Sigmoid colon (tissue), 6 donors: ENCODE measurements at regions not wholly inside any gene's neighbourhood (a gene's known extent, or its start where the extent isn't known, plus 50 kb on each side); places are given as distances from the start of the nearest gene placed in this dataset.

Experiments
- DNase-seq: peaks from one replicate; pipeline ENCODE4 v3.0.0-alpha.2; 2019
- H3K27ac ChIP-seq, 4 donors: fragments of 200-600 bp; sonication (generic); one replicate each; pipeline ENCODE4 v1.5.1; 2016 to 2019; ENCODE audit warnings: mild to moderate bottlenecking in 1 of 4
- H3K27me3 ChIP-seq, 3 donors: fragments of 200-600 bp; sonication (generic); one replicate each; pipeline ENCODE4 v1.5.1; 2019; ENCODE audit warnings: mild to moderate bottlenecking in 1 of 3
- H3K36me3 ChIP-seq, 4 donors: fragments of 200-600 bp; sonication (generic); one replicate each; pipeline ENCODE4 v1.5.1; 2016 to 2019
- H3K4me1 ChIP-seq, 4 donors: fragments of 200-600 bp; sonication (generic); one replicate each; pipeline ENCODE4 v1.5.1; 2017 to 2019
- H3K4me3 ChIP-seq, 4 donors: fragments of 200-600 bp; sonication (generic); one replicate each; pipeline ENCODE4 v1.5.1; 2017 to 2019; ENCODE audit warnings: mild to moderate bottlenecking in 2 of 4, moderate library complexity in 1 of 4
- H3K9me3 ChIP-seq, 4 donors: fragments of 200-600 bp in 3 of 4; sonication (generic) in 3 of 4; one replicate each; pipeline versions ENCODE4 v1.5.1 to v1.6.1; 2013 to 2019
- CTCF ChIP-seq, 4 experiments: fragments of 450-650 bp in 3 of 4; fragments of 200-600 bp in 1 of 4; IDR thresholded peaks; one replicate each; pipeline ENCODE4 v1.5.1; 2016 to 2019; ENCODE audit warnings: antibody characterized with exemption in 4 of 4, mild to moderate bottlenecking in 3 of 4, moderate library complexity in 2 of 4
- EP300 ChIP-seq, 4 donors: sonication (generic); formaldehyde crosslinking; IDR thresholded peaks; one replicate each; pipeline ENCODE4 v1.6.1; 2017; ENCODE audit warnings: antibody characterized with exemption in 4 of 4
- POLR2A ChIP-seq, 2 donors: fragments of 450-650 bp; IDR thresholded peaks; one replicate each; pipeline ENCODE4 v1.6.1; 2016; ENCODE audit warnings: antibody characterized with exemption in 2 of 2, mild to moderate bottlenecking in 2 of 2, moderate library complexity in 2 of 2
- POLR2AphosphoS5 ChIP-seq, 4 donors: sonication (generic); formaldehyde crosslinking; IDR thresholded peaks; one replicate each; pipeline ENCODE4 v1.6.1; 2017; ENCODE audit warnings: antibody characterized with exemption in 4 of 4
- WGBS, 2 donors: extraction: QIAGEN DNeasy Blood & Tissue Kit; methylation state at CpG; one replicate each; pipeline ENCODE4 v1.1.7; 2013; 5-methylcytosine and 5-hydroxymethylcytosine counted together
- intact Hi-C: fragments of 100-400 bp; cut with DNase I; formaldehyde crosslinking; loops from one replicate; pipeline ENCODE4 v1.15.1; 2023
- donor health status: healthy with polysubstance abuse.
- donor health status: healthy.

GRCh38 chr4:122555216-122555615 is 65.7 kb downstream of the IL21 start:
- H3K36me3 ChIP-seq = no peaks in the 10 kb centered on the region
- no peaks in the 10 kb centered on the region for H3K9me3 ChIP-seq
- no peaks in the 10 kb centered on the region for H3K27me3 ChIP-seq
- H3K4me3 ChIP-seq = no peak overlapping the region
- H3K27ac ChIP-seq = no peak overlapping the region
- H3K4me1 ChIP-seq = no peaks in the 10 kb centered on the region
- no peak for DNase-seq
- no peak for TF ChIP-seq POLR2AphosphoS5 (IDR thresholded peaks at IDR 0.05)
- no peak for TF ChIP-seq EP300 (IDR thresholded peaks at IDR 0.05)
- no peak for TF ChIP-seq POLR2A (IDR thresholded peaks at IDR 0.05)
- no peak for TF ChIP-seq CTCF (IDR thresholded peaks at IDR 0.05)
- WGBS, 2 donors = 43 to 74% methylated on average over 2 of the region's 2 CpGs
- intact Hi-C loops = no loop called here

GRCh38 chr4:122553432-122553831 is 67.4 kb downstream of the IL21 start:
- no peak for DNase-seq
- Histone ChIP-seq H3K9me3 (no peaks in the 10 kb centered on the region), H3K4me1 (no peaks in the 10 kb centered on the region), H3K27ac (no peak overlapping the region), H3K27me3 (no peaks in the 10 kb centered on the region), H3K36me3 (no peaks in the 10 kb centered on the region), H3K4me3 (no peak overlapping the region)
- 89 to 98% methylated on average over 1 of the region's 1 CpG for WGBS, 2 donors
- intact Hi-C loops = no loop called here
- TF ChIP-seq POLR2AphosphoS5 (IDR thresholded peaks at IDR 0.05) (no peak), EP300 (IDR thresholded peaks at IDR 0.05) (no peak), POLR2A (IDR thresholded peaks at IDR 0.05) (no peak), CTCF (IDR thresholded peaks at IDR 0.05) (no peak)

- no peaks in the 10 kb centered on the region for H3K36me3 ChIP-seq
- H3K27ac ChIP-seq = no peak overlapping the region
- intact Hi-C loops = no loop called here
- WGBS, 2 donors = 82 to 89% methylated on average over 2 of the region's 2 CpGs
- no peaks in the 10 kb centered on the region for H3K27me3 ChIP-seq
- H3K4me3 ChIP-seq = no peak overlapping the region
- H3K4me1 ChIP-seq = no peaks in the 10 kb centered on the region
- TF ChIP-seq EP300 (IDR thresholded peaks at IDR 0.05) (no peak), POLR2AphosphoS5 (IDR thresholded peaks at IDR 0.05) (no peak), POLR2A (IDR thresholded peaks at IDR 0.05) (no peak)
- no peaks in the 10 kb centered on the region for H3K9me3 ChIP-seq
- DNase-seq = no peak
Measured at GRCh38 chr4:122552898-122553297, 68.0 kb downstream of the IL21 start.

GRCh38 chr4:122548886-122549630 is 71.8 kb downstream of the IL21 start:
- DNase-seq = no peak
- H3K9me3 ChIP-seq = no peaks in the 10 kb centered on the region
- no peaks in the 10 kb centered on the region for H3K4me1 ChIP-seq
- no peak for TF ChIP-seq POLR2AphosphoS5 (IDR thresholded peaks at IDR 0.05)
- no peak overlapping the region for H3K27ac ChIP-seq
- H3K36me3 ChIP-seq = no peaks in the 10 kb centered on the region
- WGBS, 2 donors = 66 to 85% methylated on average over 5 of the region's 5 CpGs
- H3K4me3 ChIP-seq = no peak overlapping the region
- intact Hi-C loops = loop anchor here (5.0 kb wide), 1 partner anchor 743 kb away; no protein-coding TSS in a partner anchor
- no peaks in the 10 kb centered on the region for H3K27me3 ChIP-seq

GRCh38 chr4:122548452-122548851 is 72.4 kb downstream of the IL21 start:
- Histone ChIP-seq H3K36me3 (no peaks in the 10 kb centered on the region), H3K9me3 (no peaks in the 10 kb centered on the region), H3K27me3 (no peaks in the 10 kb centered on the region), H3K4me1 (no peaks in the 10 kb centered on the region), H3K4me3 (no peak overlapping the region), H3K27ac (no peak overlapping the region)
- intact Hi-C loops = loop anchor here (5.0 kb wide), 1 partner anchor 744 kb away; no protein-coding TSS in a partner anchor
- no peak for DNase-seq
- no peak for TF ChIP-seq CTCF (IDR thresholded peaks at IDR 0.05)
- no peak for TF ChIP-seq EP300 (IDR thresholded peaks at IDR 0.05)
- TF ChIP-seq POLR2A (IDR thresholded peaks at IDR 0.05) = no peak
- no peak for TF ChIP-seq POLR2AphosphoS5 (IDR thresholded peaks at IDR 0.05)
- WGBS, 2 donors = 86 to 93% methylated on average over 1 of the region's 1 CpG
